ENCODE measurements at regions not wholly inside any gene's neighbourhood (a gene's known extent, or its start where the extent isn't known, plus 50 kb on each side); places are given as distances from the start of the nearest gene placed in this dataset.

- Mint-ChIP-seq H3K36me3 (no peaks in the 10 kb centered on the region), H3K4me3 (no peak overlapping the region), H3K9me3 (no peaks in the 10 kb centered on the region), H3K4me1 (peaks cover 10% of the 10 kb centered on the region), H3K27me3 (ENCODE audit: low read depth) (no peaks in the 10 kb centered on the region), H3K27ac (no peak overlapping the region)
- no peak for TF ChIP-seq CTCF (IDR thresholded peaks at IDR 0.05; ENCODE audit: unreplicated experiment)
- no peak for DNase-seq (ENCODE audit: low spot score in 2 of 2, unreplicated experiment in 2 of 2)
Measured at GRCh38 chr21:39046236-39046916, 136.9 kb downstream of the PSMG1 start.

- Mint-ChIP-seq H3K4me1 (peaks cover 12% of the 10 kb centered on the region), H3K4me3 (no peak overlapping the region), H3K27ac (no peak overlapping the region)
Measured at GRCh38 chr21:39041816-39042215, 141.4 kb downstream of the PSMG1 start.

GRCh38 chr21:39040494-39041110, 142.6 kb downstream of the PSMG1 start:
- H3K36me3 Mint-ChIP-seq = no peaks in the 10 kb centered on the region
- no peaks in the 10 kb centered on the region for H3K27me3 Mint-ChIP-seq (ENCODE audit: low read depth)
- peaks cover 18% of the 10 kb centered on the region for H3K4me1 Mint-ChIP-seq
- no peak for DNase-seq (ENCODE audit: low spot score in 2 of 2, unreplicated experiment in 2 of 2)
- H3K27ac Mint-ChIP-seq = peak overlapping the region; percentile 70
- TF ChIP-seq CTCF (IDR thresholded peaks at IDR 0.05; ENCODE audit: unreplicated experiment) = no peak
- no peaks in the 10 kb centered on the region for H3K9me3 Mint-ChIP-seq
- H3K4me3 Mint-ChIP-seq = no peak overlapping the region

More at GRCh38 chr21:39041816-39042215, 141.4 kb downstream of the PSMG1 start:
- no peaks in the 10 kb centered on the region for H3K27me3 Mint-ChIP-seq (ENCODE audit: low read depth)
- no peak for DNase-seq (ENCODE audit: low spot score in 2 of 2, unreplicated experiment in 2 of 2)
- H3K9me3 Mint-ChIP-seq = no peaks in the 10 kb centered on the region
- TF ChIP-seq CTCF (IDR thresholded peaks at IDR 0.05; ENCODE audit: unreplicated experiment) = no peak
- H3K36me3 Mint-ChIP-seq = no peaks in the 10 kb centered on the region

GRCh38 chr21:39037807-39038405, 145.3 kb downstream of the PSMG1 start:
- Mint-ChIP-seq H3K4me3 (no peak overlapping the region), H3K36me3 (no peaks in the 10 kb centered on the region), H3K27ac (no peak overlapping the region), H3K9me3 (no peaks in the 10 kb centered on the region), H3K4me1 (peaks cover 43% of the 10 kb centered on the region), H3K27me3 (ENCODE audit: low read depth) (no peaks in the 10 kb centered on the region)
- TF ChIP-seq CTCF (IDR thresholded peaks at IDR 0.05; ENCODE audit: unreplicated experiment) = peak; percentile 25
- DNase-seq (ENCODE audit: low spot score in 2 of 2, unreplicated experiment in 2 of 2) = no peak

- Mint-ChIP-seq H3K4me3 (no peak overlapping the region), H3K36me3 (no peaks in the 10 kb centered on the region), H3K9me3 (no peaks in the 10 kb centered on the region), H3K27me3 (ENCODE audit: low read depth) (no peaks in the 10 kb centered on the region), H3K27ac (no peak overlapping the region), H3K4me1 (peaks cover 45% of the 10 kb centered on the region)
- no peak for DNase-seq (ENCODE audit: low spot score in 2 of 2, unreplicated experiment in 2 of 2)
- no peak for TF ChIP-seq CTCF (IDR thresholded peaks at IDR 0.05; ENCODE audit: unreplicated experiment)
Measured at GRCh38 chr21:39036581-39036980, 146.7 kb downstream of the PSMG1 start.

All from mesothelial cell of epicardium (in vitro differentiated cells).